Fibroblast of skin of abdomen (primary cell): ENCODE measurements at regions not wholly inside any gene's neighbourhood (a gene's known extent, or its start where the extent isn't known, plus 50 kb on each side); places are given as distances from the start of the nearest gene placed in this dataset.

Source experiments
- DNase-seq: peaks from one replicate; pipeline ENCODE4 v3.0.0-alpha.2; 2013

GRCh38 chr18:25962919-25963318, 127.5 kb downstream of the SS18 start:
- DNase-seq, result no peak

GRCh38 chr18:25962176-25962575, 128.2 kb downstream of the SS18 start:
- DNase-seq, result no peak

GRCh38 chr18:25957017-25957416, 133.4 kb downstream of the SS18 start:
- DNase-seq, result no peak

- no peak for DNase-seq
Measured at GRCh38 chr18:25953111-25953510, 137.3 kb downstream of the SS18 start.

GRCh38 chr18:25950321-25950720, 140.1 kb downstream of the SS18 start:
- DNase-seq, result no peak

GRCh38 chr18:25946540-25946939, 143.9 kb downstream of the SS18 start:
- DNase-seq, result no peak

GRCh38 chr18:25935356-25935755, 155.1 kb downstream of the SS18 start:
- DNase-seq, result no peak

GRCh38 chr18:25931126-25931525, 159.3 kb downstream of the SS18 start:
- DNase-seq, result no peak

GRCh38 chr18:25929787-25930186, 160.6 kb downstream of the SS18 start:
- DNase-seq, result no peak

GRCh38 chr18:25927830-25928229, 162.6 kb downstream of the SS18 start:
- no peak for DNase-seq

GRCh38 chr18:25923193-25923592, 167.2 kb downstream of the SS18 start:
- DNase-seq, result no peak

GRCh38 chr18:25921677-25922421, 168.6 kb downstream of the SS18 start:
- DNase-seq, result no peak

GRCh38 chr18:25915907-25916306, 174.5 kb downstream of the SS18 start:
- no peak for DNase-seq

- DNase-seq, result no peak
Measured at GRCh38 chr18:25898965-25899364, 191.4 kb downstream of the SS18 start.

- no peak for DNase-seq
Measured at GRCh38 chr18:25896956-25897355, 193.5 kb downstream of the SS18 start.

- DNase-seq, result peak; percentile 58
Measured at GRCh38 chr18:25896178-25896780, 194.1 kb downstream of the SS18 start.

- no peak for DNase-seq
Measured at GRCh38 chr18:25895518-25895917, 194.9 kb downstream of the SS18 start.

- DNase-seq, result no peak
Measured at GRCh38 chr18:25886283-25886682, 204.1 kb downstream of the SS18 start.

GRCh38 chr18:25883091-25883490, 207.3 kb downstream of the SS18 start:
- no peak for DNase-seq

- DNase-seq, result no peak
Measured at GRCh38 chr18:25881149-25881548, 209.3 kb downstream of the SS18 start.

- no peak for DNase-seq
Measured at GRCh38 chr18:25880441-25880840, 210.0 kb downstream of the SS18 start.

GRCh38 chr18:25876330-25876948, 214.0 kb downstream of the SS18 start:
- DNase-seq, result no peak

GRCh38 chr18:25875551-25876240, 214.7 kb downstream of the SS18 start:
- DNase-seq, result no peak
